Urinary bladder (tissue), 4 donors: ENCODE measurements at regions not wholly inside any gene's neighbourhood (a gene's known extent, or its start where the extent isn't known, plus 50 kb on each side); places are given as distances from the start of the nearest gene placed in this dataset. TPM values are rescaled to one million over a fixed set of nuclear protein-coding genes. Genes with fewer than 3 reads are reported as not detected.

Source experiments
- DNase-seq: peaks from one replicate; pipeline ENCODE4 v3.0.0-alpha.2; 2015; ENCODE audit errors: extremely low spot score
- H3K27ac ChIP-seq: one replicate; pipeline ENCODE4 v1.5.1; 2013; ENCODE audit warnings: low read depth, mild to moderate bottlenecking, moderate library complexity
- H3K36me3 ChIP-seq: one replicate; pipeline ENCODE4 v1.6.1; 2013; ENCODE audit warnings: mild to moderate bottlenecking, moderate library complexity; ENCODE audit not compliant: insufficient read depth
- H3K4me1 ChIP-seq: one replicate; pipeline ENCODE4 v1.6.1; 2013; ENCODE audit warnings: mild to moderate bottlenecking, moderate library complexity; ENCODE audit not compliant: insufficient read depth
- H3K4me3 ChIP-seq: one replicate; pipeline ENCODE4 v1.5.1; 2013; ENCODE audit warnings: low read depth, low read length
- WGBS: extraction: QIAGEN DNeasy Blood & Tissue Kit; methylation state at CpG from one replicate; pipeline ENCODE4 v1.1.7; 2013; 5-methylcytosine and 5-hydroxymethylcytosine counted together
- small RNA-seq: library from RNA; depleted of rRNA; stranded (forward); fragments of <200 nt; gene quantifications from one replicate; pipeline ENCODE3, GENCODE V24; 2014
- donor health status: healthy with polysubstance abuse.
- donor health status: healthy.

DNA sequence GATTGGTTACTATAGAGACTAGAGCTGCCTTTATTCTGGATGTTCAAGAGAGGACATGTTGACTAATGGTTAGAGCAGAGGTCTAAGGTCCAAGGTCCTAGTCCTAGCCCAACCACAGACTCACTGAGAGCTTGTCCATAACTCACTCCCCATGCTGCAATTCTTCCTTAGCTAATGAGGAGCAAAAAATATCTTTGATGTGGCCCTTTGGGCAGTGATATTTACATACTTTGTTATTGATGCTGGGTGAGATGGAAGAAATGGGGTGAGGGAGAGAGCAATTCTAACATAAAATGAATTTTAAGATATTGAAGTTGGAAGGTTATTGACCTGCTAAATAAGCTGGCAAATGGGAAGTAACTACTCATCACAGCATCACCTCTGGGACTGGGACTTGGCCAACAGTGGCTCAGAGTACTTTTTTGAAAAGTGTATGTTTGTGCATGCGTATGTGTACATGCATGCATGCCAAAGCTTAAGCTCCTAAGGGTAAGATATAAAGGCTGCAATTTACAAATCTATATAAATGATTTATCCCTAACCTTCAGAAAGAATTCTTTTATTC is 58.0 kb upstream of the ANKRD55 start:
- 98% methylated on average over 1 of the region's 1 CpG for WGBS
- H3K27ac ChIP-seq: no peak overlapping the region
- H3K4me1 ChIP-seq: no peaks in the 10 kb centered on the region
- H3K36me3 ChIP-seq: no peaks in the 10 kb centered on the region
- no peak overlapping the region for H3K4me3 ChIP-seq
- no peak for DNase-seq

DNA sequence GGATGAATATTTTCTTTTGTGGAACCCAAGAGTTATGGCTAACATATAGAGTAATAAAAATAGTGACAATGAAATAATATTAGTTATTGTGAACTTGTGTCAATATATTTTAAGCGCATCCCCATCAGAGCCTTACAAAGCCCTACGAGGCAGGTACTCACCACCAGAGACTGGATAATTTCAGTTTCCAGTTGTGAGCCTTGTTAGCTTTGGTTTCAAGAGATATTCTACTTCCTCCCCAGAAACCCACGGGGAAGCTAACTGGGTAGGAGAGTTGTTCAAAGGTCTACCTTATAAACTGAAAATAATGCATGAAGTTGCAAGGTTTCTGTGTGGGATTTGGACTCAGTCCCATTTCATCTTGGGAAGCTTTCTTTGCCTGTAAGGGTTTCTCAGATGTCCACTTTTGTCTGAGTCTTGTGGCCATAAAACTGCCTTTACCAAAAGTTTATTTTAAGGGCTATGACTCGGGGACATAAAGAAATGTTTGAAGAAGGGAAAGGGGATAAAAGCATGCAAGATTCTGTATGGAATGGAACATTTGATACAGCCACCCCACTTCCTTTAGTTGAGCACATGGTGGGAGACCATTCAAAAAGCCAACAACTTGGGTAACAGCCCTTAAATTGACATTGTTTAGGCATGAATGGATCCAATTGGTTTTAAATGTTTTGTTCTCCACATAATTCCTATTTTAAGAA is 57.4 kb upstream of the ANKRD55 start:
- no peaks in the 10 kb centered on the region for H3K36me3 ChIP-seq
- no peak for DNase-seq
- no peaks in the 10 kb centered on the region for H3K4me1 ChIP-seq
- WGBS: 86% methylated on average over 4 of the region's 4 CpGs
- H3K4me3 ChIP-seq: no peak overlapping the region
- no peak overlapping the region for H3K27ac ChIP-seq

DNA sequence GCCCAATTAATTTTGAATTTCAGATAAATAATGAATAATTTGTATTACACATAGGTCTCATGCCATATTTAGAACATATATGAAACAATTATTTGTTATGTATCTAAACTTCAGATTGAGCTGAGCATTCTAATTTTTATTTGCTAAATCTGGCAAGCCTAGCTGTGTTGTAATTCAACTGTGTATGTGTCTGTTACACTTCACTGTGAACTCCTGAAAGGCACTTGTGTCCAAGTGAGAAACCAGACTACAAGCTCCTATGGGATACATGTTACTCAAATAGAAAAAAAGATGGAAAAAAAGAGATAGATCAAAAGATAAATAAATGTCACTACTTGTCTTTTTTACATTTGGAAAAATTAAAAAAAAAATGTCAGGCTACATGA is 56.5 kb upstream of the ANKRD55 start:
- H3K36me3 ChIP-seq: no peaks in the 10 kb centered on the region
- H3K4me3 ChIP-seq: no peak overlapping the region
- H3K4me1 ChIP-seq: no peaks in the 10 kb centered on the region
- no peak overlapping the region for H3K27ac ChIP-seq
- DNase-seq: no peak

DNA sequence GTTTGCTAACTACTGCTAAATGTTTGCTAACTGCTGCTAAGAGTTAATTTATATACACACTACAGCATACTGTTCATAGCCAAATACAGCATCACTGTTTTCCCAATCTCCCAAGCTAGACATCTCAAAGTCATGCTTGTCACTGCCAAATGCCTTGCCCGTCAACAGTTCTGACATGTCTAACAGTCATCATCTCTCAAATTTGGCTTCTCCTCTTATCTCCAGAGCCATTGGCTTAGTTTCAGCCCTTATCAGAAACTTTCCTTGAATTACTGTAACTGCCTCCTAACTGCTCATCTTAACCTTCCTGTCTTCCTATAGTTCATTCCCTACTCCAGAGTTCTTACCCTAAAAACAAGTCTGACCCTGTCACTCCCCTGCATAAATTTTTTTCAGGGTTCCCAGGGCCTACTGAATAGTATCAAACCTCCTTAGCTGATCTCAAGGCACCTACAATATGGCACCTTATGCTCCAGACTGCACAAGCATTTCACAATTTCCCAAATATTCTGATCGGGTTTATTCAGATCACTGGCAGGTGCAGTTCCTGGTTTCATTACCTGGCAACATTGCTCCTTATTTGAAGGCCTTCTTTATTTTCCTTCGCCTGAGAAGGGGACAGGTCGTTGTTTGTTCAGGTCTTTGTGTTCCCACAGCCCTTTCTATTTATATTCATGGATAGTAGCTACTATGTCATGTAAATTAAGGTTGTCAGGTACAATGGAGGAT is 55.9 kb upstream of the ANKRD55 start:
- WGBS: 94% methylated on average over 4 of the region's 4 CpGs
- H3K4me3 ChIP-seq: no peak overlapping the region
- no peak for DNase-seq

DNA sequence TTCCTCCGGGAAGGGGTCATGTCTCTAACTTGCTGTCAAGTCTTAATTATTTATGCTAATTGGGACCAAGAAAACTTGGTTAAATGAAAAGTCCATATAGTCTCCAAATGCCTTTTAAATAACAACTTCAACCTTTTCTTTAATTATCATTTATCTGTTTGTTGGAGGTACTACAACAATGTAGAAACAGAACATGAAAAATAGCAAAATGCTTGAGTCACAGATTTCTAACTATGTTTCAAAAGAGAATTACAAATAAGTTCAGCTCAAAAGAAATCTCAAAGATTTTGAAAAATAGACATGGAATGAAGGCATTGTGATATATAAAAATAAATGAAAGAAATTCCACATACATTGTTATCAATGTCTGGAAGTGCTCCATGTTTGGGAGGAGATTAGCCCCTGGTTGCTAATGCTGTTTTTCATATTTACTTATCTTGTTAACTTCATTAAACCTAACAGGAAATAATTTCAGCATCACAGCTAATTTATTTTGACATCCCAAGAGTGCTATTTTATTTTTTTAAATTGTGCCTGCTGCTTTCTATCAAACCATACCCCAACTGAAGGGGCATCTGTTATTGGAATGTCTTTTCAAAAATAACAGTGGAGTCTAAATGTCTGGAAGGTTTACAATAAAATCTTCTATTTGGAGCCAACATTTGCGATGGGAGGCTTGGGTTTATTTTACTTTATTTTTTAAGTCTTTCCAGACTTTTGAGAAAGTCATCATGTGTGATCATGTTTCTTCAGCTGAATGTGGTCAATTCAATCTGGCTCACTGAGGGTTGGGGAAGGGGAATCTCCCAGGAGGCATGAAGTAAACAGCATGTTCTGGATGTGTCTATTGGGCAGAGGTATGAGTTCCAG is 53.1 kb upstream of the ANKRD55 start:
- DNase-seq: no peak
- 53% methylated on average over 2 of the region's 2 CpGs for WGBS
- H3K4me1 ChIP-seq: no peaks in the 10 kb centered on the region

More for the DNA sequence above, 55.9 kb upstream of the ANKRD55 start:
- no peaks in the 10 kb centered on the region for H3K4me1 ChIP-seq
- no peak overlapping the region for H3K27ac ChIP-seq
- no peaks in the 10 kb centered on the region for H3K36me3 ChIP-seq

DNA sequence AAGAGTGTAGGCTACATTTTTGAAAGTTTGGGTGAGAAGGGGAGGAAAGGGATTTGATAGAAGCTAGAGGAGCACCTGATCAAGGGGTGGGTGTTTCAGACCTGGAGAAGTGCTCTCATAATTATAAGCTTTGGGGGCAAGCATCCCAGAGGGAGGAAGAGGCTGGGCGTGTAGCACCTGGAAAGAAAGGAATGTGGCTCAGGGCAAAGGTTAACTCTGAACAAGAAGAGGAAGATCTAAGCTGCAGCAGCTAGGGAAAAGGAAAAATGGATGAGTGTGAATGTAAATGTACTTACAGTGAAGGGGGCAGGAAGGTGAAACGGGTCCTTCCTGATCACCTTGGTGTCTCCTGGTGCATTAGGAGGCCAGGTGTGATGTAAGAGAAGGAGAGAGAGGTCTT is 49.8 kb upstream of the ANKRD55 start:
- Histone ChIP-seq H3K4me3 (no peak overlapping the region), H3K4me1 (peaks cover 2% of the 10 kb centered on the region), H3K36me3 (no peaks in the 10 kb centered on the region), H3K27ac (no peak overlapping the region)
- DNase-seq: no peak
- WGBS: 92% methylated on average over 2 of the region's 2 CpGs

More for the DNA sequence above, 53.1 kb upstream of the ANKRD55 start:
- Histone ChIP-seq H3K4me3 (no peak overlapping the region), H3K36me3 (no peaks in the 10 kb centered on the region), H3K27ac (no peak overlapping the region)

Small RNA genes lying in the stretch of these regions (small RNA-seq; reads per million reads assigned to genes)
- not detected for gene HMGN1P17
- gene RNU6ATAC2P: not detected
